Suppressor macrophage (primary cell): ENCODE measurements at regions not wholly inside any gene's neighbourhood (a gene's known extent, or its start where the extent isn't known, plus 50 kb on each side); places are given as distances from the start of the nearest gene placed in this dataset.

ENCODE experiments used
- DNase-seq, 4 experiments: peaks; one replicate each; pipeline ENCODE4 v3.0.0-alpha.2; 2020 to 2022

DNA sequence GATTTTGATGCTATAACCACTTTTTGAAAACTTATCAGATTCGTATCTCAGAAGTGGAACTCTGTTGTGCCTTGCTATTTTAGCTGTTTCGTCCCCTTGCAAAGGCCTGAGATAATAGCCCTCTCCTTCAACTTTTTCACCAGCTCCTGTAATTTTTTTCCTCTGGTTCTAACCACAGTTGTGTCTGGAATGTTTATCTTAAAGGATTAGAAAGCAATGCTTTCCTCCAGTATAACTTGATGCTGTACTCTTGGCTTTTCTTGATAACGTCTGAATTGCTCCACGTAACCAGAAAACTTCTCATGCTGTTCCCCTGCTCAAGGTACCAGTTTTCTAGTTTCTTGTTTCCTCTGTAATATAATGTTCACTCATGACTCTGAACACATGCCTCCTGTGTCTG lies 209.4 kb downstream of the DTWD2 start:
- DNase-seq, result no peak

DNA sequence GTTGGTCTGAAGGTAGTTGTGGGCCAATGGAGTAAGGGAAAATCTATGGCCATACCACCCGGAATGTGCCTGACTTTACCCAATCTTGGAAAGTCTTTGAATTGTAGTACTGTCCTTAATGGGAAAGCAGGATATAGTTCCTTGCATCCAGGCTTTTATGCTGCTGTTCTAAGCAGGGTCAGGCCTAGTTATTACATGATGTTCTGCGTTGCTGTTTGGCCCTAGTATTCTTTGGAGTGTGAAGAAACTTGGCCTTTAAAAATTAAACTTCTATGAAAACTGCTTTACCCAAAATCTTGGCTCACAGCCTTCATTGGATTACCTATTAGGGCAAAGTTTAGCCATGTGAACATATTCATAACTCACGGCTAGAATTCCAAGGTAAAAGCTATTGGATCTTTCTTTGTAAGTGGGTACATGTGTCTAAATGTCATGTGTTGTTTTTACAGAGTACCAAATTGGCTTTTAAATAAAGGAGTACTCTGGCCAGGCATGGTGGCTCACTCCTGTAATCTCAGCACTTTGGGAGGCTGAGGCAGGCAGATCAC lies 211.1 kb downstream of the DTWD2 start:
- no peak for DNase-seq

- DNase-seq, result peak in 1 of 4 experiments; percentile 1
These were observed 211.6 kb downstream of the DTWD2 start for GRCh38 chr5:118776755-118777154.

- DNase-seq, result no peak
These were observed 212.4 kb downstream of the DTWD2 start for GRCh38 chr5:118775790-118776499.

GRCh38 chr5:118768607-118769175 lies 219.7 kb downstream of the DTWD2 start:
- no peak for DNase-seq

GRCh38 chr5:118762291-118762690 lies 226.1 kb downstream of the DTWD2 start:
- DNase-seq, result no peak

DNA sequence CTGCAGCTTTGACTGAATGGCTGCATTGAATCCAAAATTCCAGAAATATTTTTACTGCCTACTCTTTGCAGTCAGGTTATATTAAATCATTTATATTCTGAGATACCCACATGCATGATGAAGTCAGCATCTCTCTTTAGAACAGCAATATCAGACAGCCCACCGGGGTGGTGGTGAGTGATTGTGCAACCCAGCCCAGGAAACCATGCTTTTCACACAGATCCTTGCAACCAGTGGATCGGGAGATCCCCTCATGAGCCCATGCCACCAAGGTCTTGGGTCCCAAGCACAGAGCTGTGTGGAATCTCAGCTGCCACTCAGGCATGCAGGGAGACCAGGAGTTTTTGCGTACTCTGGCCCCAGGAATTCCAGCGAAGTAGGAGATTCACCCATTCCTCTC lies 226.5 kb downstream of the DTWD2 start:
- DNase-seq, result no peak

- DNase-seq, result no peak
These were observed 235.4 kb downstream of the DTWD2 start for GRCh38 chr5:118752969-118753368.

- DNase-seq, result no peak
These were observed 252.0 kb downstream of the DTWD2 start for GRCh38 chr5:118736396-118736795.

DNA sequence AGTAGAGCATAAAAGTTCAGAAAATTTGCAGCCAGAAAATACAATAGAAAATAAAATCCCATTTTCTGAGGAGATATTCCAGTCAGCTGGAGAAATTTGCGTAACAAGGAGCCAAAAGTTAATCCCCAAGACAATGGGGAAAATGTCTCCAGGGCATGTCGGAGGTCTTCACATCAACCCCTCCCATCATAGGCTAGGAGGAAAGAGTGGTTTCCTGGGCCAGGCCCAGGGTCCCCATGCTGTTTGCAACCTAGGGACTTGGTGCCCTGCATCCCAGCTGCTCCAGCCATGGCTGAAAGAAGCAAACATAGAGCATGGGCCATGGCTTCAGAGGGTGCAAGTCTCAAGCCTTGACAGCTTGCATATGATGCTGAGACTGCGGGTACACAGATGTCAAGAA lies 255.0 kb downstream of the DTWD2 start:
- no peak for DNase-seq

DNA sequence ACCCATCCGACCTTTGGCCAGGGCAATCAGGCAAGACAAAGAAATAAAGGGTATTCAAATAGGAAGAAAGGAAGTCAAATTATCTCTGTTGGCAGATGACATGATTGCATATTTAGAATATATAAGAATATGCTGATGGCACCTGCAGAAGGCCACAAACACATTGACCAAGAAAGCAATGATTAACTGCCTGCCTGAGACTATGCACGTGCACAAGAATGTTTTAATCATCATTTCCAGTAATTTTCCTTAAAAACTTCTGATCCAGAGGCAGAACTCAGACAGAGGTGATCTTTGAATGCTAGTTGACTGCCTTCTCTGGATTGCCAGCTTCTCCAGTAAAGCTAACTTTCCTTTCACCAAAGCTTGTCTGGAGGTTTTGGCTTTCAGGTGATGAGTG lies 260.2 kb downstream of the DTWD2 start:
- no peak for DNase-seq

DNA sequence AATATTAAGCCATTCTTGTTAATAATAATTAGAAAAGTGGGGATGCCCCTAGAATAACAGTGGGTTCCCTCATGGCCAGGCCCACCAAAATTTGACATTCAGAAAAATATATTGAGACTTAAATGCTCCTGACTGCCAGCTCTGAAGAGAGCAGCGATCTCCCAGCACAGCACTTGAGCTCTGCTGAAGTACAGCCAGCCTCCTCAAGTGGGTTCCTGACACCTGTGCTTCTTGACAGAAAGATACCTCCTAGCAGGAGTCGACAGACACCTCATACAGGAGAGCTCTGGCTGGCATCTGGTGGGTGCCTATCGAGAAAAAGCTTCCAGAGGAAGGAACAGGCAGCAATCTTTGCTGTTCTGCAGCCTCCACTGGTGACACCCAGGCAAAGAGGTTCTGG lies 261.5 kb downstream of the DTWD2 start:
- DNase-seq, result no peak

DNA sequence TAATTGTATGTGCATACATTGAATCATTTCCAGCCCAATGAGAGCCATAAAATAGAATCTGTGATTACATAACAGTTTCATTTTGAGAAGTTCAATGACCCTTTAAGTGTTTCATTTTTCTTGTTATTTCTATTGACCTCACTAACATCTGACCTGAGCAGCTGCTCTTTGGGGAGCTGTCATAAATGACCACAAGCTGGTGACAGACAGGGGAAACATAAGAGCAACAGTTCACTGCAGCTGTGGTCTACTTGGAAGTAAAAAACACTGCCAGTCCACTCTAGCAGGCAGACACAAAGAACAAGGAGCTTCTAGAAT lies 265.4 kb downstream of the DTWD2 start:
- DNase-seq, result no peak

- DNase-seq, result no peak
These were observed 266.0 kb downstream of the DTWD2 start for GRCh38 chr5:118722122-118723020.

DNA sequence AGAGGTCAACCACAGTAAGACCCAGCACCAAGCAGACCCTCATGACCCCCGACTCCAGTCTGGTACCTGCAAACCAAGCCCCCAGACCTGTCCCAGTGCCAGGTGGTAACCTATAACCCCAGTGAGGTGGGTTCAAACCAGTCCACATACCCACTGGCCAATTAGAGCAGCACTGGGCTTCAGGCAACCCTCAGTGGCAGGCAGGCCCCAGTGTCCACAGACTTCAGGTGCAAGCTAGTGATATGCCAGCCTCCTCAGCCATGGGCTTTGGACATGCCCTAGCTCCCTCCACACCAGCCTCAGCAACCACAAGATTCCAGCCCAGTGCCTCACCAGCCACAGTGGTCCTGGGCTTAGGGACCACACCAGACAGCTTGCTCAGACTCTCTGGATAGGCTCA lies 276.6 kb downstream of the DTWD2 start:
- DNase-seq, result no peak

- no peak for DNase-seq
These were observed 282.2 kb downstream of the DTWD2 start for GRCh38 chr5:118705959-118706667.

DNA sequence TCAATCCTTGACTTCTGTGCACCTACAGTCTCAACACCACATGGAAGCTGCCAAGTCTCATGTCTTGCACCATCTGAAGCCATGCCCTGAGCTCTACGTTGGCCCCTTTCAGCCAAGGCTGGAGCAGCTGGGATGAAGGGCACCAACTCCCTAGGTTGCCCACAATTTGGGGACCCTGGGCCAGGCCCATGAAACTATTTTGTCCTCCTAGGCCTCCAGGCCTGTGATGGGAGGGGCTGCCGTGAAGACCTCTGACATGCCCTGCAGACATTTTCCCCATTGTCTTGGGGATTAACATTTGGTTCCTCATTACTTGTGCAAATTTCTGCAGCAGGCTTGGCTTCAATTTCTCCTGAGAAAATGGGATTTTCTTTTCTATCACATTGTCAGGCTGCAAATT lies 285.1 kb downstream of the DTWD2 start:
- no peak for DNase-seq

- DNase-seq, result no peak
These were observed 286.6 kb downstream of the DTWD2 start for GRCh38 chr5:118701791-118702190.

- no peak for DNase-seq
These were observed 287.8 kb downstream of the DTWD2 start for GRCh38 chr5:118700510-118700909.

DNA sequence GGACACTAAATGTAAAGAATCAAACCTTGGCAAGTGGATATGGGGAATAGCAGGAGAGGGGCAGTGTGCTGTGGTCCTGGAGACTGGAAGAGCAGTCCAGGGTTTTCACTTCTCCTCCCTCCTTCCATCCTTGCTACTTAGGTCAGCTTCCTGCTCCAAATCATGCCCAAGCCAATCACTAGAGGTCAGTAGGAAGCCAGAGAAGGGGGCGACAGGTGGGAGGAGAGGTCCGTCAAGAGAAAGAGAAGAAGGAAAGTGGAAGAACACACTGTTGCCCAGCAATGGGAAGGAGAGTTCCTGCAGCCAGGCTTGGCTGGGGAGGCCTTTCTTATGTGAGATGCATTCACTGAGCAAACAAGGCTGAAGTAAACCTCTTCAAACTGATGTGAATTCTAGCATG lies 289.6 kb downstream of the DTWD2 start:
- no peak for DNase-seq

DNA sequence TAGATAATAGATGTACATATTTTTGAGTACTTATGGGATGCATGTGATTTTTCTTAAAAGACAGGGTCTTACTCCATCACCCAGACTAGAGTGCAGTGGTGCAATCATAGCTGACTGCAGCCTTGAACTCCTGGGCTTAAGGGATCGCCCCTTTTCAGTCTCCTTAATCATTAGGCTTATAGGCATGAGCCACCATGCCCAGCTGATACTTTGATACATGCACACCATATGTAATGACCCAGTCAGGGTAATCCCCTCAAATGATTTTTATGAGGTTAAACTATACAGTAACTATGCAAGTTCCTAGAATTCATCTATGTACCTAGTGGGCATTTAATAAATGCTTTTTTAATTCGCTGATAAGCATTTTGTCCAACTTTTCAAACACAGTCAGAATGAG lies 292.3 kb downstream of the DTWD2 start:
- DNase-seq, result no peak

- no peak for DNase-seq
These were observed 295.5 kb downstream of the DTWD2 start for GRCh38 chr5:118692811-118693342.
